Nephron progenitor cell (in vitro differentiated cells): ENCODE measurements at regions not wholly inside any gene's neighbourhood (a gene's known extent, or its start where the extent isn't known, plus 50 kb on each side); places are given as distances from the start of the nearest gene placed in this dataset.

Experiments used
- DNase-seq: peaks from one replicate; pipeline ENCODE4 v3.0.0; 2021
- H3K27ac Mint-ChIP-seq: 2 replicates; pipeline ENCODE4 v1.8.0; 2021; ENCODE audit warnings: mild to moderate bottlenecking, moderate library complexity, mixed read lengths
- H3K27me3 Mint-ChIP-seq: 2 replicates; pipeline ENCODE4 v1.8.0; 2021; ENCODE audit warnings: mild to moderate bottlenecking, low read depth, mixed read lengths; ENCODE audit not compliant: poor library complexity
- H3K36me3 Mint-ChIP-seq: 2 replicates; pipeline ENCODE4 v1.8.0; 2021; ENCODE audit warnings: low read depth, mixed read lengths
- H3K4me1 Mint-ChIP-seq: 2 replicates; pipeline ENCODE4 v1.8.0; 2021; ENCODE audit warnings: mixed read lengths
- H3K4me3 Mint-ChIP-seq: 2 replicates; pipeline ENCODE4 v1.8.0; 2021; ENCODE audit warnings: mild to moderate bottlenecking, moderate library complexity, mixed read lengths
- H3K9me3 Mint-ChIP-seq: 2 replicates; pipeline ENCODE4 v1.8.0; 2021; ENCODE audit warnings: mild to moderate bottlenecking, moderate library complexity, mixed read lengths
- CTCF ChIP-seq: fragments of 200-600 bp; sonication (generic); IDR thresholded peaks from 2 replicates; pipeline ENCODE4 v1.5.0; 2021; ENCODE audit warnings: antibody characterized with exemption

DNA sequence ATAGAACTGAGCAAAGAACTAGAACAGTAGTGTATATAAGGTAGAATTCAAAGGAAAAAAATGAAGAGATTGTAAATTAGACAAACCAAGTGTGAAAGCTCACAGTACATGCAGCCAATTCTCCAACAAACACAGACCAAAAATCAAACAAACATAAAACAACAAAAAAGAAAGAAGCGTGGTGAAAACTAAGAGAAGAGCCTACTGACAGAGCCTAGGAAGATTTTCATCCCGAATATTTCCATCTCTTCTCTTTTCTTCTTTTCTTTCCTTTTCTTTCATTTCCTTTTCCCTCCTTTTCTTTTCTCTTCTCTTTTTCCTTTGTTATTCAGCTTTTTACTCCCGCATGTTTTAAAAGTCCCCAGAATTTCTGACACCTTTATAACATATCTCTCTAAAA, 1103.6 kb downstream of the CDH8 start:
- DNase-seq: no peak
- H3K36me3 Mint-ChIP-seq: no peaks in the 10 kb centered on the region
- peaks cover 3% of the 10 kb centered on the region for H3K9me3 Mint-ChIP-seq
- H3K4me1 Mint-ChIP-seq: no peaks in the 10 kb centered on the region
- no peak for TF ChIP-seq CTCF
- H3K27me3 Mint-ChIP-seq: peaks cover 4% of the 10 kb centered on the region
- H3K27ac Mint-ChIP-seq: no peak overlapping the region
- no peak overlapping the region for H3K4me3 Mint-ChIP-seq

- H3K27me3 Mint-ChIP-seq: peaks cover 6% of the 10 kb centered on the region
- H3K4me1 Mint-ChIP-seq: no peaks in the 10 kb centered on the region
- no peaks in the 10 kb centered on the region for H3K36me3 Mint-ChIP-seq
- TF ChIP-seq CTCF: no peak
- no peak overlapping the region for H3K4me3 Mint-ChIP-seq
- DNase-seq: no peak
- H3K27ac Mint-ChIP-seq: no peak overlapping the region
- no peaks in the 10 kb centered on the region for H3K9me3 Mint-ChIP-seq
These were observed 1105.9 kb downstream of the CDH8 start for GRCh38 chr16:60930291-60930690.

DNA sequence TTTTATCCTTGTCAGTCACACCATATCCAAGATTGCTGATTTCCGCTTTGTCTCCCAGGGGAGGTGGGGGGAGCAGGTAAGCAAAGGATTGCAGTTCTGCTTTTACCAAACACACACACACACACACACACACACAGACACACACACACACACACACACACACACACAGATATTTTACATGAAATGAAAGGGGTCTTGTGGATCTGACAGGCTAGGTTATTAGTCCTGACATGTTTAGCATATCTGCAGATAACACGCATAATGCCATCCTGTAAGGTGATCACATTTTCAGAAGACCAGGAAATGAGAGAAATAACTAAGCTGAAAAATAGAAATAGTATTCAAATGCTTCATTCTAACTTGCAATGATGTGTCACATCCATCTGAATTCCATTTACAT, 1113.3 kb downstream of the CDH8 start:
- Mint-ChIP-seq H3K27me3 (peaks cover 11% of the 10 kb centered on the region), H3K4me1 (no peaks in the 10 kb centered on the region), H3K9me3 (no peaks in the 10 kb centered on the region), H3K36me3 (no peaks in the 10 kb centered on the region), H3K4me3 (no peak overlapping the region), H3K27ac (no peak overlapping the region)
- DNase-seq: no peak
- no peak for TF ChIP-seq CTCF

DNA sequence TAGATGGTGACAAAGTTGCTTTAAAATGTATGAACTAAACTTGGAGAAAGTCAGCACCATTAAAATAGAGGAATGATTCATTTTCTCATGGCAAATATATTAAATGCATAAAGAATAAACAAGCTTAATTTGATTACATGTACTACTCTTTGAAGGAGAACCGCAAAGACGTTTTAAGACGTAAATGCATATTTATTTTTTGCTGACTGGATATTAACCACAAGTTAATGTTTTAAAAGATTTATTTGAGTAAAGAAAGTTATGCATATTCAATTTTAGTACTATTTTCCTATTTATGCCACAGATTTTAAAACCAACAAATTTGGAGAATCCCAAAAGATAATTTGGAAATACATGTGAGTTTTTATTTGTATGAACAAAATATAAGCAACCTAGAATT, 1121.9 kb downstream of the CDH8 start:
- H3K4me1 Mint-ChIP-seq: no peaks in the 10 kb centered on the region
- no peak for DNase-seq
- no peaks in the 10 kb centered on the region for H3K36me3 Mint-ChIP-seq
- no peaks in the 10 kb centered on the region for H3K9me3 Mint-ChIP-seq
- no peak overlapping the region for H3K27ac Mint-ChIP-seq
- peaks cover 11% of the 10 kb centered on the region for H3K27me3 Mint-ChIP-seq
- H3K4me3 Mint-ChIP-seq: no peak overlapping the region
- TF ChIP-seq CTCF: no peak

DNA sequence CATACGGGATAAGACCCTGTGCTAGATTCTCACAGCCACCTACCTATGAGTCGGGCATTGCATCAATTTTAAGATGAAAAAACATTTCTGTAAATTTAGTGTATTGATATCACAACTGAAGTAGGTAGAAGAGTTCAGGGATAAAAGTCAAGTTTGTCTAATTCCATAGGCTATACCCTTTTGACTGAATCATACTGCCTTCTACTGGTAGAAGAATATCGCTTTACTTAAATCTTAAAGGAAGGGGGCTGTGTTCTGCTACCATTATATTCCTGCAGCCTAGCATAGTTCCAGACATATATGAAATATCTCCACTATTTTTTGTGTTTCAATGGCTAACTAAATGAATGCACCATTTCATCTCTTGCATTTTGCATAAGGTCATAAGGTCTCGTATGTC, 1128.6 kb downstream of the CDH8 start:
- DNase-seq: no peak
- Mint-ChIP-seq H3K9me3 (no peaks in the 10 kb centered on the region), H3K4me3 (no peak overlapping the region), H3K36me3 (no peaks in the 10 kb centered on the region), H3K4me1 (no peaks in the 10 kb centered on the region), H3K27ac (no peak overlapping the region), H3K27me3 (peaks cover 3% of the 10 kb centered on the region)
- no peak for TF ChIP-seq CTCF

DNA sequence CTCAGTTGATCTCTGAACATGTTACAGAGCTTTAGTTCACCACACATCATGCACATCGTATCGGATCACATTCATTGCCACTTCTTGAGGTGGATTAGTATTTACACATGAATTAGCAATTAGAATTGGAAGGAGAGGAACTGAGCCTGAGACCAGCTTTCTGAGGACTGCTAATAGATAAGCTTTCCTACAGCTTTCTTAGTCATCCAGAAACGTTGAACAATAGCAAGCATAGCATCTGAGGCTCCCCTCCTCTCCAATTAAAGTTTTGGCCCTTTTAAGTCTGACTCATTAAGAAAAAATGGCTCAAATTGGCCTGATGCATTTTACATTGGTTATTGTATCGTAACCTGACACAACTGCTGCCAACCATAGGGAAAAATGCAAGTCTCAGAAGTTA, 1130.4 kb downstream of the CDH8 start:
- no peaks in the 10 kb centered on the region for H3K9me3 Mint-ChIP-seq
- no peaks in the 10 kb centered on the region for H3K4me1 Mint-ChIP-seq
- TF ChIP-seq CTCF: no peak
- no peak for DNase-seq
- no peak overlapping the region for H3K4me3 Mint-ChIP-seq
- peaks cover 5% of the 10 kb centered on the region for H3K27me3 Mint-ChIP-seq
- H3K36me3 Mint-ChIP-seq: no peaks in the 10 kb centered on the region
- H3K27ac Mint-ChIP-seq: no peak overlapping the region
